HCT116 (cell line): ENCODE measurements at regions not wholly inside any gene's neighbourhood (a gene's known extent, or its start where the extent isn't known, plus 50 kb on each side); places are given as distances from the start of the nearest gene placed in this dataset.

ENCODE experiments used
- ATAC-seq: fragments of 200-7000 bp; cut with Tn5 transposase; 2 replicates; pipeline ENCODE4 v1.9.1; 2020; ENCODE audit warnings: mild to moderate bottlenecking, moderate library complexity
- BruUV-seq: library from RNA; stranded (reverse); fragments of 400-500 nt; replicated peaks from 2 replicates; lab custom pipeline; 2021; lab: Mats Ljungman, UMichigan
- CTCF ChIA-PET: fragments of 300-600 bp; sonication (Branson Sonifier 250); formaldehyde crosslinking; loops from one replicate; lab custom pipeline; 2021; ENCODE audit warnings: antibody characterized with exemption; lab: Charles Lee
- POLR2A ChIA-PET: fragments of 300-600, 350-600 bp; sonication (Branson Sonifier 250); formaldehyde crosslinking; loops from one replicate; lab custom pipeline; 2021; ENCODE audit warnings: antibody characterized with exemption; lab: Charles Lee
- RAD21 ChIA-PET, 2 experiments: fragments of 300-600 bp; sonication (Branson Sonifier 250); formaldehyde crosslinking; loops; one replicate each; lab custom pipeline; 2023; ENCODE audit warnings: low total read pairs in 2 of 2; ENCODE audit not compliant: uncharacterized antibody in 2 of 2, unreplicated experiment in 2 of 2, low non-redundant PET in 1 of 2; lab: Charles Lee
- DNase-seq: peaks from one replicate; pipeline ENCODE4 v3.0.0-alpha.2; 2010; ENCODE audit warnings: low read depth, low spot score
- H2AFZ ChIP-seq: fragments of 200-600 bp; shearing (Covaris generic), sonication (generic); 2 replicates; pipeline ENCODE4 v1.6.1; 2017; ENCODE audit warnings: low read depth, mixed run types, mixed read lengths, antibody characterized with exemption, low read length; ENCODE audit not compliant: poor library complexity, severe bottlenecking
- H3K27ac ChIP-seq: 2 replicates; pipeline ENCODE4 v1.5.1; 2012; ENCODE audit warnings: low read depth, low read length
- H3K27me3 ChIP-seq: fragments of 200-600 bp; sonication (generic); 2 replicates; pipeline ENCODE4 v1.6.1; 2016; ENCODE audit warnings: mixed run types, low read length, mixed read lengths; ENCODE audit not compliant: insufficient read depth
- H3K36me3 ChIP-seq, 2 experiments: fragments of 200-500 bp in 1 of 2; fragments of 200-600 bp in 1 of 2; sonication (Bioruptor generic) in 1 of 2; sonication (generic) in 1 of 2; 2 replicates each; pipeline versions ENCODE4 v1.5.1 to v1.6.1; 2014 to 2016; ENCODE audit warnings: low read length in 2 of 2, inconsistent platforms in 1 of 2, mixed read lengths in 1 of 2, mixed run types in 1 of 2; ENCODE audit not compliant: insufficient read depth in 2 of 2, control insufficient read depth in 1 of 2
- H3K4me1 ChIP-seq, 2 experiments: fragments of 200-600 bp in 1 of 2; sonication (generic) in 1 of 2; 2 replicates each; pipeline versions ENCODE4 v1.5.1 to v1.6.1; 2012 to 2017; ENCODE audit warnings: low read length in 2 of 2, inconsistent platforms in 1 of 2, mild to moderate bottlenecking in 1 of 2, mixed read lengths in 1 of 2, mixed run types in 1 of 2, moderate library complexity in 1 of 2; ENCODE audit not compliant: insufficient read depth in 2 of 2, control insufficient read depth in 1 of 2
- H3K4me2 ChIP-seq: fragments of 200-600 bp; sonication (generic); 2 replicates; pipeline ENCODE4 v1.6.1; 2017; ENCODE audit warnings: mixed run types, low read length, mixed read lengths
- H3K4me3 ChIP-seq, 2 experiments: fragments of 200-600 bp in 1 of 2; sonication (generic) in 1 of 2; replicated peaks in 1 of 2; 2 replicates each; pipeline ENCODE4 v1.5.1; 2011 to 2016; ENCODE audit warnings: low read length in 2 of 2, control low read depth in 1 of 2, low read depth in 1 of 2, mild to moderate bottlenecking in 1 of 2, mixed read lengths in 1 of 2, mixed run types in 1 of 2
- H3K79me2 ChIP-seq: fragments of 200-600 bp; sonication (generic); 2 replicates; pipeline ENCODE4 v1.6.1; 2017; ENCODE audit warnings: mild to moderate bottlenecking, mixed run types, low read length, moderate library complexity, mixed read lengths; ENCODE audit not compliant: insufficient read depth
- H3K9ac ChIP-seq: fragments of 200-600 bp; sonication (generic); 2 replicates; pipeline ENCODE4 v1.6.1; 2016; ENCODE audit warnings: low read length, mixed read lengths
- H3K9me2 ChIP-seq: fragments of 200-600 bp; sonication (generic), shearing (Covaris generic); 2 replicates; pipeline ENCODE4 v1.6.1; 2017; ENCODE audit warnings: mixed run types, mild to moderate bottlenecking, moderate library complexity; ENCODE audit not compliant: insufficient read depth
- H3K9me3 ChIP-seq, 2 experiments: fragments of 200-500 bp in 1 of 2; fragments of 200-600 bp in 1 of 2; sonication (Bioruptor generic) in 1 of 2; sonication (generic) in 1 of 2; 2 replicates each; pipeline ENCODE4 v1.6.1; 2014 to 2017; ENCODE audit warnings: low read length in 2 of 2, mixed read lengths in 2 of 2, inconsistent platforms in 1 of 2, low read depth in 1 of 2, mild to moderate bottlenecking in 1 of 2, mixed run types in 1 of 2, moderate library complexity in 1 of 2; ENCODE audit not compliant: control insufficient read depth in 1 of 2, insufficient read depth in 1 of 2
- H4K20me1 ChIP-seq: fragments of 200-600 bp; sonication (generic), shearing (Covaris generic); 2 replicates; pipeline ENCODE4 v1.6.1; 2017; ENCODE audit warnings: mixed run types, mild to moderate bottlenecking, moderate library complexity; ENCODE audit not compliant: insufficient read depth
- CBX3 ChIP-seq: IDR thresholded peaks from 2 replicates; pipeline ENCODE4 v1.6.1; 2012; ENCODE audit warnings: low read depth
- CEBPB ChIP-seq: IDR thresholded peaks from 2 replicates; pipeline ENCODE4 v1.6.1; 2012; ENCODE audit warnings: low read depth
- EGR1 ChIP-seq: IDR thresholded peaks from 2 replicates; pipeline ENCODE4 v1.6.1; 2012; ENCODE audit warnings: low read depth
- ELF1 ChIP-seq: IDR thresholded peaks from 2 replicates; pipeline ENCODE4 v1.6.1; 2012; ENCODE audit warnings: low read depth, borderline replicate concordance
- EZH2 ChIP-seq: fragments of 200-600 bp; sonication (generic); IDR thresholded peaks from 2 replicates; pipeline ENCODE4 v1.6.1; 2017; ENCODE audit warnings: antibody characterized with exemption, mixed run types
- EZH2phosphoT487 ChIP-seq: fragments of 200-600 bp; IDR thresholded peaks from 2 replicates; pipeline ENCODE4 v1.6.1; 2018; ENCODE audit warnings: antibody characterized with exemption, borderline replicate concordance
- JUND ChIP-seq: IDR thresholded peaks from 2 replicates; pipeline ENCODE4 v1.6.1; 2012
- POLR2A ChIP-seq: IDR thresholded peaks from 2 replicates; pipeline ENCODE4 v1.7.0; 2011; ENCODE audit warnings: borderline replicate concordance; ENCODE audit not compliant: insufficient read depth, insufficient read length; ENCODE audit errors: extremely low read depth
- SIN3A ChIP-seq: IDR thresholded peaks from 2 replicates; pipeline ENCODE4 v1.6.1; 2012; ENCODE audit warnings: low read depth
- YY1 ChIP-seq: IDR thresholded peaks from 2 replicates; pipeline ENCODE4 v1.6.1; 2011; ENCODE audit warnings: low read length, low read depth, moderate library complexity, mild to moderate bottlenecking; ENCODE audit not compliant: insufficient replicate concordance; ENCODE audit errors: extremely low read depth
- ZNF274 ChIP-seq: fragments of 200-500 bp; sonication (Bioruptor generic); IDR thresholded peaks from 2 replicates; pipeline ENCODE4 v1.6.1; 2014; ENCODE audit warnings: mild to moderate bottlenecking, low read depth, low read length, inconsistent platforms
- intact Hi-C: fragments of 100-400 bp; cut with micrococcal nuclease; formaldehyde crosslinking; loops from 2 replicates; pipeline ENCODE4 v1.10.0; 2022
- TF ChIP-seq, protein P1 (sequence below): IDR thresholded peaks from 2 replicates; pipeline ENCODE4 v1.6.1; 2012
- TF ChIP-seq, protein P2 (sequence below), 3 experiments: fragments of 200-600 bp in 1 of 3; sonication (generic) in 1 of 3; IDR thresholded peaks in 2 of 3; conservative IDR thresholded peaks in 1 of 3; 2 replicates each; pipeline ENCODE4 v1.5.1; 2012 to 2017; ENCODE audit warnings: low read depth in 2 of 3, low read length in 2 of 3, antibody characterized with exemption in 1 of 3, borderline replicate concordance in 1 of 3, control low read depth in 1 of 3, mild to moderate bottlenecking in 1 of 3, mixed read lengths in 1 of 3, mixed run types in 1 of 3, moderate library complexity in 1 of 3; ENCODE audit not compliant: insufficient read depth in 1 of 3
- TF ChIP-seq, protein P3 (sequence below): IDR thresholded peaks from 2 replicates; pipeline ENCODE4 v1.6.1; 2011; ENCODE audit warnings: mild to moderate bottlenecking, low read length, moderate library complexity; ENCODE audit not compliant: insufficient replicate concordance; ENCODE audit errors: extremely low read depth
- TF ChIP-seq, protein P4 (sequence below): IDR thresholded peaks from 2 replicates; pipeline ENCODE4 v1.6.1; 2012

DNA sequence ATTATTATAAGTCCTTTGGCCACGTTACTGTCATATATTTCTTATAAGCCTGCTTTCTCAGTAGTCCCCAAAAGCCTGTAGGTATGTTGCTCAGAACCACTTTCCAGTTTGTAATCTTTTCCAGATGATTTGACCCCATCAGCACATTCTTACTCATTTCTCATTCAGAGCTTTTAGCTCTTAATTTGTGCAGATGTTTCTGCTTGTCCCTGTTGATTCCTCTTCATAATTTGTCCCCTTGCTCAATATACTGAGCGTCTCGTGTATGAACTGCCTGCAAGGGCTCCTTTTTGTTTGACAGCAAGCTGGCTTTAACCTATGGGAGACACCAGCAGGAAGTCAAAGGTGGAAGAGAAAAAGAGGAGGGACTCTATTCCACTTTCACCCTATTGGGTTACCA, 733.8 kb upstream of the GJE1 start:
- Histone ChIP-seq H3K4me3 (no peak overlapping the region), H4K20me1 (no peaks in the 10 kb centered on the region), H3K4me2 (no peak overlapping the region), H3K9me2 (peaks cover 4% of the 10 kb centered on the region; the same call in 1 of the 2 replicates), H3K27me3 (no peaks in the 10 kb centered on the region)
- DNase-seq (no peak), ATAC-seq (no peak)
- TF ChIP-seq, protein P1, sequence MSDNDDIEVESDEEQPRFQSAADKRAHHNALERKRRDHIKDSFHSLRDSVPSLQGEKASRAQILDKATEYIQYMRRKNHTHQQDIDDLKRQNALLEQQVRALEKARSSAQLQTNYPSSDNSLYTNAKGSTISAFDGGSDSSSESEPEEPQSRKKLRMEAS, result no peak
- TF ChIP-seq SIN3A (no peak), CEBPB (no peak), JUND (no peak), CBX3 (no peak), YY1 (no peak), EGR1 (no peak), EZH2phosphoT487 (no peak), POLR2A (no peak), EZH2 (no peak), ELF1 (no peak), ZNF274 (no peak)
- TF ChIP-seq, protein P2, sequence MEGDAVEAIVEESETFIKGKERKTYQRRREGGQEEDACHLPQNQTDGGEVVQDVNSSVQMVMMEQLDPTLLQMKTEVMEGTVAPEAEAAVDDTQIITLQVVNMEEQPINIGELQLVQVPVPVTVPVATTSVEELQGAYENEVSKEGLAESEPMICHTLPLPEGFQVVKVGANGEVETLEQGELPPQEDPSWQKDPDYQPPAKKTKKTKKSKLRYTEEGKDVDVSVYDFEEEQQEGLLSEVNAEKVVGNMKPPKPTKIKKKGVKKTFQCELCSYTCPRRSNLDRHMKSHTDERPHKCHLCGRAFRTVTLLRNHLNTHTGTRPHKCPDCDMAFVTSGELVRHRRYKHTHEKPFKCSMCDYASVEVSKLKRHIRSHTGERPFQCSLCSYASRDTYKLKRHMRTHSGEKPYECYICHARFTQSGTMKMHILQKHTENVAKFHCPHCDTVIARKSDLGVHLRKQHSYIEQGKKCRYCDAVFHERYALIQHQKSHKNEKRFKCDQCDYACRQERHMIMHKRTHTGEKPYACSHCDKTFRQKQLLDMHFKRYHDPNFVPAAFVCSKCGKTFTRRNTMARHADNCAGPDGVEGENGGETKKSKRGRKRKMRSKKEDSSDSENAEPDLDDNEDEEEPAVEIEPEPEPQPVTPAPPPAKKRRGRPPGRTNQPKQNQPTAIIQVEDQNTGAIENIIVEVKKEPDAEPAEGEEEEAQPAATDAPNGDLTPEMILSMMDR (IDR thresholded peaks at IDR 0.05 in 2 of 3, conservative IDR thresholded peaks at IDR 0.05 in 1 of 3; ENCODE audit: borderline replicate concordance in 1 of 3, insufficient read depth in 1 of 3, low read depth in 2 of 3, low read length in 2 of 3), result no peak
- TF ChIP-seq, protein P3, sequence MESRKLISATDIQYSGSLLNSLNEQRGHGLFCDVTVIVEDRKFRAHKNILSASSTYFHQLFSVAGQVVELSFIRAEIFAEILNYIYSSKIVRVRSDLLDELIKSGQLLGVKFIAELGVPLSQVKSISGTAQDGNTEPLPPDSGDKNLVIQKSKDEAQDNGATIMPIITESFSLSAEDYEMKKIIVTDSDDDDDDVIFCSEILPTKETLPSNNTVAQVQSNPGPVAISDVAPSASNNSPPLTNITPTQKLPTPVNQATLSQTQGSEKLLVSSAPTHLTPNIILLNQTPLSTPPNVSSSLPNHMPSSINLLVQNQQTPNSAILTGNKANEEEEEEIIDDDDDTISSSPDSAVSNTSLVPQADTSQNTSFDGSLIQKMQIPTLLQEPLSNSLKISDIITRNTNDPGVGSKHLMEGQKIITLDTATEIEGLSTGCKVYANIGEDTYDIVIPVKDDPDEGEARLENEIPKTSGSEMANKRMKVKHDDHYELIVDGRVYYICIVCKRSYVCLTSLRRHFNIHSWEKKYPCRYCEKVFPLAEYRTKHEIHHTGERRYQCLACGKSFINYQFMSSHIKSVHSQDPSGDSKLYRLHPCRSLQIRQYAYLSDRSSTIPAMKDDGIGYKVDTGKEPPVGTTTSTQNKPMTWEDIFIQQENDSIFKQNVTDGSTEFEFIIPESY, result no peak
- TF ChIP-seq, protein P4, sequence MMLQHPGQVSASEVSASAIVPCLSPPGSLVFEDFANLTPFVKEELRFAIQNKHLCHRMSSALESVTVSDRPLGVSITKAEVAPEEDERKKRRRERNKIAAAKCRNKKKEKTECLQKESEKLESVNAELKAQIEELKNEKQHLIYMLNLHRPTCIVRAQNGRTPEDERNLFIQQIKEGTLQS, result no peak
- TF ChIP-seq, all 23 proteins: peak for 0
- Histone ChIP-seq H3K79me2 (no peaks in the 10 kb centered on the region), H3K36me3 (no peaks in the 10 kb centered on the region), H2AFZ (no peak overlapping the region), H3K4me1 (no peaks in the 10 kb centered on the region), H3K9me3 (no peaks in the 10 kb centered on the region), H3K27ac (no peak overlapping the region), H3K9ac (no peak overlapping the region)
- ChIA-PET POLR2A (no interaction called here), RAD21 (no interaction called here), CTCF (no interaction called here)
- intact Hi-C loops, result no loop called here
- BruUV-seq, result no TSS peak
